BJ (cell line): ENCODE measurements at regions not wholly inside any gene's neighbourhood (a gene's known extent, or its start where the extent isn't known, plus 50 kb on each side); places are given as distances from the start of the nearest gene placed in this dataset.

Experiments used
- CTCF ChIA-PET: fragments of 350-600 bp; formaldehyde crosslinking; extraction: SDS; loops from one replicate; lab custom pipeline; 2021; ENCODE audit warnings: antibody characterized with exemption, inconsistent platforms; lab: Yijun Ruan, JAX
- POLR2A ChIA-PET: fragments of 300-600 bp; sonication (Branson Sonifier 250); formaldehyde crosslinking; extraction: SDS; loops from one replicate; lab custom pipeline; 2021; ENCODE audit warnings: antibody characterized with exemption; lab: Charles Lee
- DNase-seq: peaks from one replicate; pipeline ENCODE4 v3.0.0-alpha.2; 2011; ENCODE audit warnings: low read depth
- H3K27me3 ChIP-seq: 2 replicates; pipeline ENCODE4 v1.6.0; 2011; ENCODE audit warnings: low read length; ENCODE audit not compliant: control insufficient read depth, insufficient read depth
- H3K36me3 ChIP-seq: 2 replicates; pipeline ENCODE4 v1.5.1; 2011; ENCODE audit warnings: low read length; ENCODE audit not compliant: control insufficient read depth, insufficient read depth
- H3K4me3 ChIP-seq: 2 replicates; pipeline ENCODE4 v1.5.1; 2011; ENCODE audit warnings: low read depth, mild to moderate bottlenecking, control low read depth, low read length
- TF ChIP-seq, protein P1 (sequence below): IDR thresholded peaks from 2 replicates; pipeline ENCODE4 v1.5.1; 2011; ENCODE audit warnings: low read depth, mild to moderate bottlenecking, control low read depth, inconsistent platforms, low read length, moderate library complexity; ENCODE audit not compliant: insufficient read depth

DNA sequence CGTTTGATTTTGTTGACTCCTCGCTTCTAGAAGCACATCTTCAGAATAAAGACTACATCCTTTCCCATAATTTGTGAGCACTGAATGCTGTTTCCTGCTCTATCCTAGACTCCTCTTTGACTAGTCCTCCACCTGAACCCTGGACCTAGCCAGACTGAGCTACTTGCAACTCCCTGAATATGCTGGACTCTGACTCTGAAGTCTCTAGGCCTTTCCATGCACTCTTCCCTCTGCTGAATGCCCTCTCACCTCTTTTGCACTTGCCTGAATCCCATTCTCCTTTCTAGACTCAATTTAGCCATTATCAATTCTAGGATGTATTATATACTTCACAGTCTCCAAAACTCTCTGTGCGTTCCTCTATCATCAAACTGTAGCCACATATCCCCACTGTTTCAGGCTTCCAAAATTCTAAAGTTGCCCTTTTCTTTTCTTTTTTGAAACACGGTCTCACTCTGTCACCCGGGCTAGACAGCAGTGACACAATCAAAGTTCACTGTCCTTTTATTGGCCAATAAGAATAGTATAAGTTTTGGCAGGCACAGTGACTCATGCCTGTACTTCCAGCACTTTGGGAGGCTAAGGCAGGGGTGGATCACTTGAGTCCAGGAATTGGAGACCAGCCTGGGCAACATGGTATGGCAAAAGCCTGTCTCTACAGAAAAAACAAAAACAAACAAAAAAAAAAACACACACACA lies 127.0 kb downstream of the LTN1 start:
- POLR2A ChIA-PET, result no interaction called here
- H3K36me3 ChIP-seq, result no peaks in the 10 kb centered on the region
- no peak overlapping the region for H3K4me3 ChIP-seq
- no peak for DNase-seq
- TF ChIP-seq, protein P1, sequence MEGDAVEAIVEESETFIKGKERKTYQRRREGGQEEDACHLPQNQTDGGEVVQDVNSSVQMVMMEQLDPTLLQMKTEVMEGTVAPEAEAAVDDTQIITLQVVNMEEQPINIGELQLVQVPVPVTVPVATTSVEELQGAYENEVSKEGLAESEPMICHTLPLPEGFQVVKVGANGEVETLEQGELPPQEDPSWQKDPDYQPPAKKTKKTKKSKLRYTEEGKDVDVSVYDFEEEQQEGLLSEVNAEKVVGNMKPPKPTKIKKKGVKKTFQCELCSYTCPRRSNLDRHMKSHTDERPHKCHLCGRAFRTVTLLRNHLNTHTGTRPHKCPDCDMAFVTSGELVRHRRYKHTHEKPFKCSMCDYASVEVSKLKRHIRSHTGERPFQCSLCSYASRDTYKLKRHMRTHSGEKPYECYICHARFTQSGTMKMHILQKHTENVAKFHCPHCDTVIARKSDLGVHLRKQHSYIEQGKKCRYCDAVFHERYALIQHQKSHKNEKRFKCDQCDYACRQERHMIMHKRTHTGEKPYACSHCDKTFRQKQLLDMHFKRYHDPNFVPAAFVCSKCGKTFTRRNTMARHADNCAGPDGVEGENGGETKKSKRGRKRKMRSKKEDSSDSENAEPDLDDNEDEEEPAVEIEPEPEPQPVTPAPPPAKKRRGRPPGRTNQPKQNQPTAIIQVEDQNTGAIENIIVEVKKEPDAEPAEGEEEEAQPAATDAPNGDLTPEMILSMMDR, result no peak
- CTCF ChIA-PET, result no interaction called here
- no peaks in the 10 kb centered on the region for H3K27me3 ChIP-seq

DNA sequence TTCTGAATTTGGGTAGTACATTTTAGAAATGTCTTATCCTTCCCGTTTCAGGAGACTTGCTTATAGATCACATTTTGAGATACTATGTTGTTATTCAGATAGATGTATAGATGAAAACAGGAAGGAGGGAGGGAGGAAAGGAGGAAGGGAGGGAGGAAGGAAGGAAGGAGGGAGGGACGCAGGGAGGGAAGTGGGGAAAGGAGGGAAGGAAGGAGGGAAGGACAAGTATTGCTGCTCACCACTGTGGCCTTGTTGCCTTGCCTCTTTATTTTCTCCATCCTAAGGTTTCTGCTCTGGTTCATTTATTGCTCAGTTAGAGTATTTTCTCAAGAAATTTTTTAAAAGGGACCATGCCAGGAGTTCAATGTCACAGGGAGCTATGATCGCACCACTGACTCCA lies 134.3 kb downstream of the LTN1 start:
- TF ChIP-seq, protein P1, result no peak
- Histone ChIP-seq H3K27me3 (no peaks in the 10 kb centered on the region), H3K4me3 (no peak overlapping the region), H3K36me3 (no peaks in the 10 kb centered on the region)
- ChIA-PET CTCF (interaction anchor here (1.4 to 2.0 kb wide), 2 partner anchors 9 to 30 kb away, joined by 5 read pairs; no protein-coding TSS in a partner anchor), POLR2A (no interaction called here)
- no peak for DNase-seq

DNA sequence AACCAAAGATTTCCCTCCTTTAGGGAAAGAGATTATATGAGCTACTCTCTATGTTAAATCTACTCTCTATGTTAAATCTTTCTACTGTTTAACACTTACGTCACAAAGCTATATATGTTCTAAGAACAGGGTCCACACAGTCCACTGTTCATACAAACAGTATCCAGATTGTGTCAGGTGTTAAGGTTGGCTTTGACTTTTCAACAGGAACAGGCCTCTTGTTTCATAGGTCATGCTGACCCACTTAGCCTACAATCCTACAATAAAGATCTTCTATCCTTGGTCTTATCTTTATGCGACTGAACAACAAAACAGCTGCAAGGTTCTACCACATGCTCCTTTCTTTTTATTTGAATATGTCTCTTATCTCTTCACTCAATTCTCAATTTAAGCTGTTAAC lies 134.9 kb downstream of the LTN1 start:
- POLR2A ChIA-PET, result no interaction called here

DNA sequence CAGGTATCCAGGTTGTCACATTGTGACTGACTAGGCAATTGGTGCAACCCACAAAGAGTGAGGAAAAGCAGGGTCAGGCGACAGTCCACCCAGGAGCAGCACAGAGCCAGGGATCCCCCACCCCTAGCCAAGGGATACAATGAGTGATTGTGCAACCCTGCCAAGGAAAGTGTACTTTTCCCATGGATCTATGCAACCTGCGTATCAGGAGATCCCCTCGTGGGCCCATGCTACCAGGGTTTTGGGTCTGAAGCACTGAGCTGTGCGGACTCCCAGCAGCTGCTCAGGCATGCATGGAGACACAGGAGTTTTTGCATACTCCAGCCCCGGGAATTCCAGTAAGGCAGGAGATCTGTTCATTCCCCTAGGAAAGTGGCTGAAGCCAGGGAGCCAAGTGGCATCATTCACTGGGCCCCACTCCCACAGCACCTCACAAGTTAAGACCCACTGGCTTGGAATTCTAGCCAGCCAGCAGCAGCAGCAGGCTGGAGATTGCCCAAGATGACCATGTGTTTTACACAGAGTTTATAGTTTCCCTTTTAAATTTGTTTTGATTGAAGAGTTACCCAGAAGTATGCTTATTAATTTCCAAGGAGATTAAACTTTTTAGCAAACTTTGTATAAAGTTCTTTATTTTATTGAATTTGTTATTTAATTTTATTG lies 136.0 kb downstream of the LTN1 start:
- CTCF ChIA-PET, result no interaction called here
- TF ChIP-seq, protein P1, result no peak
- Histone ChIP-seq H3K36me3 (no peaks in the 10 kb centered on the region), H3K27me3 (no peaks in the 10 kb centered on the region), H3K4me3 (no peak overlapping the region)
- POLR2A ChIA-PET, result no interaction called here
- DNase-seq, result no peak

More for the DNA sequence above, 134.9 kb downstream of the LTN1 start:
- no peaks in the 10 kb centered on the region for H3K27me3 ChIP-seq
- no peak overlapping the region for H3K4me3 ChIP-seq
- DNase-seq, result no peak
- TF ChIP-seq, protein P1, result no peak
- CTCF ChIA-PET, result interaction anchor here (1.4 to 2.0 kb wide), 2 partner anchors 8 to 29 kb away, joined by 5 read pairs; no protein-coding TSS in a partner anchor
- no peaks in the 10 kb centered on the region for H3K36me3 ChIP-seq

DNA sequence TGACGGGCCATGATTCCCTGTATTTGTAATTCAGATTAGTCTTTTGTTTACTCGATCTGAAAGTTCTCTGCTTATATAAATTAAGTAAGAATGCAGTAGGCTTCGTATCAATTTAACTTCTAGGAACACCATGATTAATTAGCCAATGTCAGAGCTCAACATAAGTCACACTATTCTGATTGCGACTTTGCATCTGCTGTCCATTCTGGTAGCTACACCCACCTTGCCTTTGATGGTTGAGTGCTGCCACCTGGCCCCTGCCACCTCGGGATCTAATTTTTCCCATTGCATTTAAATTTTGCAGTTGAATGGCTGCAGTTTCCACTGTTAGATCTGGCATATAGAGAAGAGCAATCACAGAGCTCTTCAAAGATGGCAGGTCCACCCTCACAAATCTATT lies 140.0 kb downstream of the LTN1 start:
- TF ChIP-seq, protein P1, result no peak
- H3K36me3 ChIP-seq, result no peaks in the 10 kb centered on the region

More for the DNA sequence above, 140.0 kb downstream of the LTN1 start:
- H3K27me3 ChIP-seq, result no peaks in the 10 kb centered on the region
- CTCF ChIA-PET, result no interaction called here
- POLR2A ChIA-PET, result no interaction called here
- no peak overlapping the region for H3K4me3 ChIP-seq
- DNase-seq, result no peak
